GM19035 (cell line): ENCODE measurements at regions not wholly inside any gene's neighbourhood (a gene's known extent, or its start where the extent isn't known, plus 50 kb on each side); places are given as distances from the start of the nearest gene placed in this dataset.

Experiments used
- ATAC-seq: cut with Tn5 transposase; IDR thresholded peaks from one replicate; pipeline ENCODE4 v1.9.1; 2021; ENCODE audit not compliant: unreplicated experiment

GRCh38 chr9:19600538-19600937, 188.3 kb downstream of the SLC24A2 start:
- no peak for ATAC-seq

DNA sequence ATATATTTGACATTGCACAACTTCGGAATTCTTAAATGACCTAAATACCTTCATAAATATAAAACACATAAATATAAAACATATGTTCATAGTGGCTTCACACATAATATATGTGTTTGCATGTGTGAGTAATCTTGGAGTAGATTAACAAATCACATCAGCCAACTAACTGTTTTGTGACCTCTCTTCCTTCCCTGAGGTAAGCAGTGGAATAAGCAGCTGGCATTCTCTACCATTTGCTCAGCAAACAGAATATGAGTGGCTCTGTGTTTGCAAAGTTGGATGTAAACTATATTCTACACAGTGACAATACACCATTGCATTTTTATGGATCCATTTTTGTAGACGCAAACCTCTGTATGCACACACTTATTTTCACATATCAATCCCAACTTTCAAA, 189.9 kb downstream of the ACER2 start:
- no peak for ATAC-seq

DNA sequence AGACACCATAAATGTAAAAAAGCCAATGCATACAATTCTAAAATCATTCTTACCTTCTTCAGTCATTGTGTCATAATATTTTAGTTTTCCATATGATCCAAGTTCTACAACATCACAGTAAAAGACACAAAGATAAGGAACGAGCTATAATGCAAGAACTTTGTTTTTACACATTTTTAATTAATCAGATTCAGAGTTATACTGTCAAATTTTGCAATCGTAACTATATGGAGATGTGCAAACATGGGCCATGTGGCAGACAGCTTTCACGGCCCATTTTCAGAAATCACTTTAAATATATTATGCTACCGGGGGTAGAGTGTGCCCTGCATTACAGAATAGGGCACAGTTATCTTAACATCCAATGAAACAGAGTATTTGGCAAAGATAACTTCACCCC, 188.4 kb downstream of the ACER2 start:
- ATAC-seq = no peak

DNA sequence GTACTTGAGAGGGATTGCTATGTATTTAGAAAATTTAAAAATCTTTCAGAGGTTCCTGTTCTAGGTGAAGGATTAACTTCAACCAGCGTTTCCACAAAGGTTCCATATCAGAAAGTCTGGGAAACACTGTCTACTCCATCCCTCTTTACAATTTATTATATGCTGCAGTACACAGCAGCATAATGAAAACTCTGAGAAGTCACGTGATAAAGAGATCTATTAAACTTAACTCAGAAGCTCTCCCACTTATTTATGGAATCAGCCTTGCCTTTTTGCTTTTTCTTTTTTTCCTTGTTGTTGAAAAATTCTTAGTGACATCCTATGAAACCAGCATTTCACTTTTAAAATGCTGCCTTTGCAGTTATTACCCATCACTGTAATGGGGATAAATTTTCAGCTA, 186.2 kb downstream of the ACER2 start:
- no peak for ATAC-seq

GRCh38 chr9:19587678-19588077, 178.9 kb downstream of the ACER2 start:
- no peak for ATAC-seq

DNA sequence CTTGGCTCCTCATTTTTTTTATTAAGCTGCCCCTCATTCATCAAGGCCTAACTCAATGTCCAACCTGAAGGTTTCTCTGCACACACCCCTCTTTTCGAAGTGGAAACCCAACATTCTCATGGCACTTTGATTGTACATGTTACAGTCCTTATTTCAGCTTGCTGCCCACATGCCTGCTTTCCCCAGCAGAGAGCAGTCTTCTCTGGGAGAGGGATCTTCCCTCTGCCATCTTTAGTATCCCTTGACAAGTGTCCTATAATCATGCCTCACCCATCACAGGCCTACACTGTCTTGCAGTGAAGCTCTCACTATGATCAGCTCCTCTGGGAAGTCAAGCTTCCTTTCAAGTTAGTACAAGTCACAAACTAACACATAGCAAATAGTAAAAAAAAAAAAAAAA, 175.1 kb downstream of the ACER2 start:
- no peak for ATAC-seq

DNA sequence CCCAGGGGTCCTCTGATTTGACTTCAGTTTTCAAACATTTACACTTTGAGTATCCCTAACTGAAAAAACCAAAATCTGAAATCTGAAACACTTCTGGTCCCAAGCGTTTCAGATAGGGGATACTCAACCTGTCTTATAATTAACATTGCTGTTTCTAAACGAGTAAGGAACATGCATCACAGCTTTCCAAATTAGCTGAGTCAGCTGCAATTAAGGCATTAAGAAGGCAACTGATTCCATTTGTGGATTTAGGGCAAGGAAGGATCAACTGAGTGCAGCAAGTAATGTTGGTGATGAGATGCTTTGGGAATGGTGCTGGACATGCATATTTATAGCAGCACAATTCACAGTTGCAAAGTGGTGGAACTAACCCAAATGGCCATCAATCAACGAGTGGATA, 168.6 kb downstream of the ACER2 start:
- ATAC-seq = no peak

GRCh38 chr9:19568946-19569345, 160.1 kb downstream of the ACER2 start:
- ATAC-seq = no peak

DNA sequence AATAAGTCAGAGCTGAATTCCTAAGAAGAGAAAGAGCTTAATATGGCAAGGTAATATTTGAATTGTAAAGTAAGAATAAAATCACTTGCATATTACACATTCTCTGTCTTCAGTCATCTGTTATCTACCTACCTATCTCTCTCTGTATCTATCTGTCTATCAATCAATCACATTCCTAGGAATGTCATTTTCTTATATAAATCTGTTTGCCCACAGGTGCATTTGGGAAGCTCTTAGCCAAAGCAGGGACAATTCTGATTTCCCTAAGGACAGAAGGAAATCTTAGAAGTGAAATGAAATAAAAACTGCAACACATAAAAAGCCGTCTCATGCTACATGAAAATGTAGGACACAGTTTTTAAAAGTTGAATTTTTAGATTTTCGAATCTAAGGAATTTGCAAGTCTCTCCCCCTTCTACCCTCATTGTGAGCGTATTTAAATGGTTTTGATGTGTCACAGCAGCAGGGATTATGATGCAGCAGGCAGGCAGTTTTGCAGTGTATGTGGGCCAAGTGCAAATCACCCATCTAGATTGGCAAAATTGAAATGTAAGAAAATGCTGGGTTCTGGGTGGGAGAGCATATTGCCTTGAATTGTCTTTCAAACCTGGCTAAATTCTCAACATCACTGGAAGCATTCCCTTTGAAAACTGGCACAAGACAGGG, 155.7 kb downstream of the ACER2 start:
- no peak for ATAC-seq

DNA sequence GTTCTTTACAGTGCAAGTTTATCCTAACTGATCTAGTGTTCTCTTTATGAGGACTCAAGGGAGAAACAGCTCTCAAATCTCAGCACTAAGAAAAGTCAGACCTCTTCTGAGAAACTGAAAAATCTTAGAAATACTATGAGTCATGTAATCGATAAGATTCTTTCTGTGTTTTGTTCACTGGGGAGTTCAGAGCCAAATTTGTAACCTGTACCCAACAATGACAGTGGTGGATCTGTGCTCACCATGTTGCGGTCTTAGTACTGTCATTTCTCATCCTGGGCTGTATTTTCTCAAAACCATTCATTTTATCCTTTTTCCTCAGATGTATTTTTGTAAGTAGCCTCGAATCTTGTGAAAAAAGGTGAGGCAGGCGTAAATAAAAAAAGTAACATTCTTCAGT, 146.4 kb downstream of the ACER2 start:
- ATAC-seq = no peak

DNA sequence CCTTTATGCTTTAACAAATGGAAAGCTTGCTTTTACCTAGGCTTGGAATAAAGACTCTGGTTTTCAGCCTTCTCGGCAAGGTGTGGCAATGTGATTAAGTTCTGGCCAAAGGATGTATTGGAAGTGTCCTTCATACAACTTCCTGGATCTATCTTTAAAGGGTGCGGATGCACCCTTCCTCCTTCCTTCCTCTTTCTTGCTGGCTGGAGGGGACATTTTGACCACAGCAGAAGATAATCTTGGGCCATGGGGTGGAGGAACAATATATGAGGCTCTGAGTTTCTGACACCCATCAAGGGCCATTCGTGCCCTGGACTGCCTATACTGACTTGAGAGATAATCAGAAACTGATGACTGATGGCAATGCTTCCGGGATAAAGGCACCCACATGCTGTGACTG, 145.7 kb downstream of the ACER2 start:
- ATAC-seq = no peak

- ATAC-seq = no peak
Measured at GRCh38 chr9:19553441-19553840, 144.6 kb downstream of the ACER2 start.

- no peak for ATAC-seq
Measured at GRCh38 chr9:19552282-19553105, 143.7 kb downstream of the ACER2 start.

DNA sequence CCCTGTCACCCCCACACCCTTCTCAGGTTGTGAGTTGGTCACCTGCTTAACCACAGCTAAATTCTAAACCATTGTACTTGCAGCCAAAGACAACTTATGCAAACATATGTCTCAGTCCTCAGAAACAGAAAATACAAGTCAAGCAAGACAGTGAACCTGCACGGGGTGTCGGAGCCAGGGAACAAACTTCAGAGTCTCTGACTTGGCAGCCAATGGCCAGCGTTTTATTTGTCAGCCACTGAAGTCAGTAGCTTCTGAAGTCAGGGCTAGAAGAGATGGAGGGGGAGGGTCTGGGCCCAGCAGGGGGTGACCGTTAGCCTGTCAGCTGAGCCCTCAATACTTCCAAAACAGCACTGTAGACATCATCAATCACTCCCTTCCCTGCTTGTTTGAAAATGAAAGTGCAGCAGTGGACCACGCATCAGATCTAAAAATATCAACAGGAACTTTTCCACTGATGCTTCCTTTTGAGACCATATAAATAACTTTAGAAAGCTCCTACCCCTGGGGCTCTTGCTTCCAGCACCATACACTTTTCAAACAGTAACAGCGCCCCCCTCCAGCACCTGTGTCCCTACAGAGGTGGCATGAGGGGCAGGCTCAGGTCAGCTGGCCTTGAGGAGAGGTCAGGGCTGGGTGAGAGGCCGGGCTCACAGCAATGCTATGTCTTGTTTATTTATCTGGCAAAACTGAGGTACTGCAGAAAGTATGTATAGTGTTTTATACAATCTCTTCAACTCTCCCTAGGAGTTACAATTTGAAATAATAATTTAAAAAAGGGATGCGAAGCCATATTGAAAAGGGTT, 142.5 kb downstream of the ACER2 start:
- no peak for ATAC-seq

DNA sequence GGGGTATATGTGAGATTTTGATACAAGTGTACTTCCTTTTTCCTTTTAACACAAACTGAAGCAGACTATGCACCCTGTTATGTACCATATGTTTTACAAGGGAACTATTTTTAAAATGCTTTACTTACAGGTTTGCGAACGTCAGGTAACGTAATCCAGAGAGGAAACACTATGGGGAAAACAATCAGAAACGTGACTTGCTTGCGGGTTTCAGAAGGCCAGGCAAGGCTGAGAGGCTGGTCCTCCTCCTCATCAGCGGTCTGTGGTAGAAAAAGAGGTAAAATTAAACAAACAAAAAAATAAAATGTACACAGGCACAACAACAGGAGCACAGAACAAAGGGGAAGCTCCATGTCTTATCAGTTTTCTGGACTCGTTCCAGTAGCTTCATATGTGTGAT, 141.2 kb downstream of the ACER2 start:
- no peak for ATAC-seq

- no peak for ATAC-seq
Measured at GRCh38 chr9:19533373-19533772, 124.6 kb downstream of the ACER2 start.

- no peak for ATAC-seq
Measured at GRCh38 chr9:19527663-19528062, 118.9 kb downstream of the ACER2 start.

GRCh38 chr9:19522558-19522957, 113.7 kb downstream of the ACER2 start:
- ATAC-seq = no peak

- ATAC-seq = no peak
Measured at GRCh38 chr9:19521205-19521604, 112.4 kb downstream of the ACER2 start.

DNA sequence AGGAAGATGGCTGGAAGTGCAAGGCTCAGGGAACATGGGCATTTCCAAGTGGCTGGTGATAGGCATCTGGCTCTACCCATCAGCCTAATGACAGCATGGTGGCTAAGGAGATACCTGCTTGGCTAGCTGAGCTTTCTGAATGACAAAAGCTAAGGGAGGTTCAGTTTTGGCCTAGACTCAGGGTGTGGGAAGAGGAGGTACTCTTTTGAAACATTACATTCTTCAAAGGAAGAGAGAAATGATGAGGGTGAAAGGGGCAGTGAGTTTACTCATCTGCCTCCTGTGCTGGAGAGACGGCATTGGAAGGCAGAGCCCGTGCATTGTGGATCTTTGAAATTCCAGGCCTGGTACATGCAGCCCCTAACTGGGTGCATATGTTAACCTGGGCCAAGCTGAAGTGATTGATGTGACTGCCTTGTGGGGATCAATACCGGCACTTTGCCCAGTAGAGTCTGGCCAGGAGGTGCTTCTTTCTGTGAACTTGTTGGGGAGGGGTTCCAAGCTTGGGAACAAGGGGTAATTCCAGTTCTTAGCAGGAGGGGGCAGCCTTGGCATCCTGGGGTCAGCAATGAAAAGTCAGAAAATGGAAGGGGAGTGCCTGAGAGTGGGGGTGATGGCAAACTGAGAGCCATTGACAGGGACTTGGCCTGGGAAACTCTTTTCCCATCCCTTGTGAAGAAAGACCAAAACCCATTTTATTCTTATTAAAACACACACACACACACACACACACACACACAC, 108.6 kb downstream of the ACER2 start:
- no peak for ATAC-seq

DNA sequence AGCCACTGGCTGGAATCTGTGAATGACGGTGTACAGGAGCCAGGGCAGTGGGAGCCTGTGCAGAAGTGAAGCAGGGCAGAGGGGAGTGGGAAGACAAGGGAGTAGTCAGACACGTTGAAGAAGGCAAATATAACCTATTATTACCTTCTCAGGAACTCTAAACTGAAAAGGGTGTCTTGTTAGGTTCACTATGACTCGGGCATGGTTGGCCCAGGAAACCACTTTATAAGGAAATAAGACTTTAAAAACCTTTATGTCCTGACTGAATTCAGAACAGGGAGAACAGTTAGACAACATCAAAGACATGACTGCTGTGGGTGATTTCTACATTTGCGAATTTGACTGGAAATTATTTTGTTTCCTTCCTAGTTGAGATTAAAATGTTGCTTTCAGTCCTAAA, 107.5 kb downstream of the ACER2 start:
- no peak for ATAC-seq
